B cell (primary cell): ENCODE measurements at regions not wholly inside any gene's neighbourhood (a gene's known extent, or its start where the extent isn't known, plus 50 kb on each side); places are given as distances from the start of the nearest gene placed in this dataset.

Source experiments
- ATAC-seq: fragments of 200-7000 bp; cut with Tn5 transposase; one replicate; pipeline ENCODE4 v1.10.0; 2021; ENCODE audit warnings: low read depth, mild to moderate bottlenecking, moderate number of reproducible peaks, moderate library complexity
- CTCF ChIA-PET: fragments of 350-600 bp; sonication (Branson Sonifier 250); formaldehyde crosslinking; loops from one replicate; lab custom pipeline; 2021; ENCODE audit warnings: antibody characterized with exemption, inconsistent platforms; lab: Charles Lee
- POLR2A ChIA-PET: fragments of 350-600 bp; sonication (Branson Sonifier 250); formaldehyde crosslinking; loops from one replicate; lab custom pipeline; 2021; ENCODE audit warnings: antibody characterized with exemption; lab: Charles Lee
- DNase-seq: peaks from one replicate; pipeline ENCODE4 v3.0.0; 2013
- H2AFZ ChIP-seq: 2 replicates; pipeline ENCODE4 v1.6.1; 2012; ENCODE audit warnings: mild to moderate bottlenecking, low read depth, low read length; ENCODE audit not compliant: insufficient read depth, poor library complexity, severe bottlenecking
- H3K27ac ChIP-seq, 2 donors: 1 replicate in 1 of 2; 2 replicates in 1 of 2; pipeline ENCODE4 v1.5.1; 2012 to 2013; ENCODE audit warnings: low read length in 2 of 2, mild to moderate bottlenecking in 2 of 2, moderate library complexity in 1 of 2
- H3K27me3 ChIP-seq, 4 experiments: fragments of 200-600 bp in 1 of 4; sonication (generic) in 1 of 4; replicated peaks in 1 of 4; 1 replicate in 2 of 4; 2 replicates in 2 of 4; pipeline versions ENCODE4 v1.6.1 to v1.7.0; 2013 to 2016; ENCODE audit warnings: low read length in 3 of 4, mild to moderate bottlenecking in 2 of 4, mixed read lengths in 1 of 4, moderate library complexity in 1 of 4; ENCODE audit not compliant: insufficient read depth in 4 of 4, control insufficient read depth in 3 of 4; ENCODE audit errors: control extremely low read depth in 1 of 4
- H3K36me3 ChIP-seq, 2 experiments: replicated peaks in 1 of 2; 1 replicate in 1 of 2; 2 replicates in 1 of 2; pipeline versions ENCODE4 v1.6.1 to v1.7.1; 2013; ENCODE audit warnings: low read length in 1 of 2; ENCODE audit not compliant: insufficient read depth in 2 of 2, control insufficient read depth in 1 of 2; ENCODE audit errors: control extremely low read depth in 1 of 2, extremely low read depth in 1 of 2
- H3K4me1 ChIP-seq, 2 donors: fragments of 200-600 bp in 1 of 2; sonication (generic) in 1 of 2; 1 replicate in 1 of 2; 2 replicates in 1 of 2; pipeline versions ENCODE4 v1.5.1 to v1.6.1; 2013 to 2017; ENCODE audit warnings: low read length in 2 of 2; ENCODE audit not compliant: control insufficient read depth in 2 of 2, insufficient read depth in 2 of 2
- H3K4me2 ChIP-seq: replicated peaks from 2 replicates; pipeline ENCODE3; 2012; ENCODE audit warnings: mild to moderate bottlenecking, low read depth, low read length; ENCODE audit not compliant: poor library complexity, severe bottlenecking
- H3K4me3 ChIP-seq, 5 experiments: fragments of 200-600 bp in 1 of 5; sonication (generic) in 1 of 5; 1 replicate in 3 of 5; 2 replicates in 2 of 5; pipeline versions ENCODE4 v1.5.1 to v1.7.0; 2011 to 2016; ENCODE audit warnings: low read length in 4 of 5, mild to moderate bottlenecking in 4 of 5, low read depth in 2 of 5, control low read depth in 1 of 5, moderate library complexity in 1 of 5; ENCODE audit not compliant: insufficient read depth in 1 of 5; ENCODE audit errors: control extremely low read depth in 1 of 5, extremely low read depth in 1 of 5
- H3K79me2 ChIP-seq: fragments of 200-600 bp; sonication (generic); one replicate; pipeline ENCODE4 v1.6.0; 2016; ENCODE audit warnings: low read length; ENCODE audit not compliant: control insufficient read depth, insufficient read depth
- H3K9ac ChIP-seq: fragments of 200-600 bp; sonication (generic); 2 replicates; pipeline ENCODE4 v1.6.1; 2017; ENCODE audit warnings: mild to moderate bottlenecking, low read length, moderate library complexity
- H3K9me3 ChIP-seq, 3 donors: one replicate each; pipeline versions ENCODE4 v1.6.1 to v1.7.1; 2013; ENCODE audit warnings: low read length in 2 of 3; ENCODE audit not compliant: control insufficient read depth in 2 of 3, insufficient read depth in 1 of 3; ENCODE audit errors: control extremely low read depth in 1 of 3
- H4K20me1 ChIP-seq: 2 replicates; pipeline ENCODE4 v1.6.0; 2012; ENCODE audit warnings: mild to moderate bottlenecking, low read length; ENCODE audit not compliant: insufficient read depth, control insufficient read depth, poor library complexity, severe bottlenecking
- H3K27ac Mint-ChIP-seq: one replicate; pipeline ENCODE4 v1.8.0; 2021; ENCODE audit warnings: mixed read lengths
- H3K27me3 Mint-ChIP-seq: one replicate; pipeline ENCODE4 v1.8.0; 2021; ENCODE audit warnings: mixed read lengths
- H3K4me1 Mint-ChIP-seq: one replicate; pipeline ENCODE4 v1.8.0; 2021; ENCODE audit warnings: mixed read lengths
- H3K4me3 Mint-ChIP-seq: one replicate; pipeline ENCODE4 v1.8.0; 2021; ENCODE audit warnings: mixed read lengths
- H3K9me3 Mint-ChIP-seq: one replicate; pipeline ENCODE4 v1.8.0; 2022; ENCODE audit warnings: mixed read lengths; ENCODE audit not compliant: insufficient read depth
- EZH2 ChIP-seq: IDR thresholded peaks from 2 replicates; pipeline ENCODE4 v1.6.1; 2012; ENCODE audit warnings: borderline replicate concordance, low read depth, mild to moderate bottlenecking, moderate library complexity, low read length; ENCODE audit not compliant: insufficient read depth, poor library complexity, severe bottlenecking
- WGBS: methylation state at CpG from one replicate; pipeline ENCODE4 v1.1.5; 2013; ENCODE audit warnings: missing lambda C conversion rate; ENCODE audit not compliant: insufficient coverage; 5-methylcytosine and 5-hydroxymethylcytosine counted together
- intact Hi-C: fragments of 100-400 bp; cut with micrococcal nuclease; formaldehyde crosslinking; loops from one replicate; pipeline ENCODE4 v1.10.0; 2022
- TF ChIP-seq, protein P1 (sequence below): fragments of 200-600 bp; IDR thresholded peaks from one replicate; pipeline ENCODE4 v1.8.0; 2022; ENCODE audit warnings: antibody characterized with exemption, mild to moderate bottlenecking

DNA sequence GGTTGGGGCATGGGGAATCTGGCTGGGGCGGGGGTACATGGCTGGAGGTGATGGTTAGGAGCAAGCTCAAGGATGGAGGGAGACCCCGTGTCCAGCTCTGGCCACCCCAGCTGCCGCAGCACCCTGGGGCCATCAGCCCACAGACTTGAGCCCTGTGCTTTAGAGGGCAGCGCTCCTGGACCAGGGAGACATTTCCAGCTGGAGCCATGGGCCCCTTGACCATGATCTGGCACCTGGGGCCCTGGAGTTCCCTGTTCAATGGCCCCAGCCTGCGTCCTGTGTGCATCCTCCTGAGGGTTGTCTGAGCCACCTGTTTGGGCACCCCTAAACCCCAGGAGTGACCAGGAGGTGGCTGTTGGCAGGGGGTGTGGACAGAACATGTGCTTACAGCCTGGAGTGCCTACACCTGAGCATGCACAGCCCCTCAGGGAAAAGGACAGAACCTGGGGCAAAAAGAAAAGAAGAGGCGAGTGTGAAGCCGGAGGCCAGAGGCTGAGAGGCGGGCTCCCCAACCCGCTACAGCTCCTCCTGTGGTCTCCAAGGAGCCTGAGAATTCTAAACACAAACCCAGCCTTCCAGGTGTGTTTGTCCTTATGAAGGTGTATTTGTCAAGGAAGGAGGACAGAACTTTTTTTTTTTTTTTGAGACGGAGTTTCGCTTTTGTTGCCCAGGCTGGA, 126.7 kb downstream of the C9orf50 start:
- WGBS, result 98% methylated on average over 5 of the region's 11 CpGs
- no peak overlapping the region for H3K4me3 ChIP-seq
- H3K27me3 ChIP-seq, result peaks cover 0 to 36% (median 11%) of the 10 kb centered on the region in 4 experiments
- H3K27ac Mint-ChIP-seq, result no peak overlapping the region
- H3K4me2 ChIP-seq, result no peak overlapping the region
- peaks cover 24% of the 10 kb centered on the region for H3K27me3 Mint-ChIP-seq
- ChIA-PET POLR2A (interaction anchor here (0.7 kb wide), 1 partner anchor 111 kb away, joined by 3 read pairs; no protein-coding TSS in a partner anchor), CTCF (interaction anchor here (0.6 to 0.7 kb wide), 2 partner anchors 242 to 321 kb away, joined by 3 read pairs; no protein-coding TSS in a partner anchor)
- intact Hi-C loops, result no loop called here
- H4K20me1 ChIP-seq, result no peaks in the 10 kb centered on the region
- peaks cover 23% of the 10 kb centered on the region for H3K4me1 Mint-ChIP-seq
- no peaks in the 10 kb centered on the region for H3K9me3 Mint-ChIP-seq
- H3K4me3 Mint-ChIP-seq, result no peak overlapping the region
- peaks cover 20 to 21% of the 10 kb centered on the region in 2 donors for H3K4me1 ChIP-seq
- H3K27ac ChIP-seq, result no peak overlapping the region
- TF ChIP-seq, protein P1, sequence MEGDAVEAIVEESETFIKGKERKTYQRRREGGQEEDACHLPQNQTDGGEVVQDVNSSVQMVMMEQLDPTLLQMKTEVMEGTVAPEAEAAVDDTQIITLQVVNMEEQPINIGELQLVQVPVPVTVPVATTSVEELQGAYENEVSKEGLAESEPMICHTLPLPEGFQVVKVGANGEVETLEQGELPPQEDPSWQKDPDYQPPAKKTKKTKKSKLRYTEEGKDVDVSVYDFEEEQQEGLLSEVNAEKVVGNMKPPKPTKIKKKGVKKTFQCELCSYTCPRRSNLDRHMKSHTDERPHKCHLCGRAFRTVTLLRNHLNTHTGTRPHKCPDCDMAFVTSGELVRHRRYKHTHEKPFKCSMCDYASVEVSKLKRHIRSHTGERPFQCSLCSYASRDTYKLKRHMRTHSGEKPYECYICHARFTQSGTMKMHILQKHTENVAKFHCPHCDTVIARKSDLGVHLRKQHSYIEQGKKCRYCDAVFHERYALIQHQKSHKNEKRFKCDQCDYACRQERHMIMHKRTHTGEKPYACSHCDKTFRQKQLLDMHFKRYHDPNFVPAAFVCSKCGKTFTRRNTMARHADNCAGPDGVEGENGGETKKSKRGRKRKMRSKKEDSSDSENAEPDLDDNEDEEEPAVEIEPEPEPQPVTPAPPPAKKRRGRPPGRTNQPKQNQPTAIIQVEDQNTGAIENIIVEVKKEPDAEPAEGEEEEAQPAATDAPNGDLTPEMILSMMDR, result no peak
- no peak for TF ChIP-seq EZH2
- no peaks in the 10 kb centered on the region for H3K36me3 ChIP-seq
- peaks cover 0 to 10% (median 0%) of the 10 kb centered on the region in 3 donors for H3K9me3 ChIP-seq
- no peak overlapping the region for H3K9ac ChIP-seq
- no peak for ATAC-seq
- no peaks in the 10 kb centered on the region for H3K79me2 ChIP-seq
- H2AFZ ChIP-seq, result no peak overlapping the region
- DNase-seq, result no peak

DNA sequence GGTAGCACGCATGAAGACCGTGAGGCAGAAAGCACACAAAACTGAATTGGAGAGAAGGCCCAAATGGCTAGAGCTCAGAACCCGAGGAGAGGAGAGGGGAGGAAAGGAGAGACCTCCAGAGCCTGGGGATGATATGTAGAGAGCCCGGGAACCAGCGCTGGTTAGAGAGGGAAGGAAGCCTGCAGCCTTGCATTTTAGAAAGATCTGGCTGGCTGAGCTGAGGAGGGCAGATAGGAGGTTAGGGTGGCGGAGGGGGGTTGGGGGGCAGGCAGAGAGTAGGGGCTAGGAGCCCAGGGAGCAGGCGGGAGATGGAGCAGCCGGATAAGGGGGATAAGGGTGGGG, 127.2 kb downstream of the C9orf50 start:
- H3K9ac ChIP-seq, result no peak overlapping the region
- WGBS, result over 99% methylated on average over 8 of the region's 8 CpGs
- intact Hi-C loops, result no loop called here

More for the DNA sequence above, 127.2 kb downstream of the C9orf50 start:
- Histone ChIP-seq H3K79me2 (no peaks in the 10 kb centered on the region), H4K20me1 (no peaks in the 10 kb centered on the region), H3K4me1 (peaks cover 24 to 27% of the 10 kb centered on the region in 2 donors), H3K9me3 (peaks cover 0 to 10% (median 0%) of the 10 kb centered on the region in 3 donors), H3K36me3 (no peaks in the 10 kb centered on the region), H3K27me3 (peaks cover 0 to 39% (median 11%) of the 10 kb centered on the region in 4 experiments), H3K4me2 (no peak overlapping the region), H3K27ac (no peak overlapping the region), H3K4me3 (no peak overlapping the region), H2AFZ (no peak overlapping the region)
- Mint-ChIP-seq H3K27ac (no peak overlapping the region), H3K9me3 (no peaks in the 10 kb centered on the region), H3K27me3 (peaks cover 24% of the 10 kb centered on the region), H3K4me1 (peaks cover 28% of the 10 kb centered on the region), H3K4me3 (no peak overlapping the region)
- ATAC-seq (no peak), DNase-seq (no peak)
- TF ChIP-seq EZH2, result no peak
- TF ChIP-seq, protein P1, result no peak
- ChIA-PET POLR2A (no interaction called here), CTCF (interaction anchor here (0.6 kb wide), 1 partner anchor 321 kb away, joined by 3 read pairs; no protein-coding TSS in a partner anchor)
